PC-9 (cell line): ENCODE measurements at regions not wholly inside any gene's neighbourhood (a gene's known extent, or its start where the extent isn't known, plus 50 kb on each side); places are given as distances from the start of the nearest gene placed in this dataset.

Experiments used
- CTCF ChIP-seq: fragments of 200-600 bp; sonication (generic); conservative IDR thresholded peaks from 2 replicates; pipeline ENCODE4 v1.6.1; 2017; ENCODE audit warnings: mixed run types, antibody characterized with exemption, mild to moderate bottlenecking, moderate library complexity
- EZH2 ChIP-seq: fragments of 200-600 bp; sonication (generic); IDR thresholded peaks from 2 replicates; pipeline ENCODE4 v1.8.0; 2017; ENCODE audit warnings: antibody characterized with exemption, low read depth

GRCh38 chr16:86709902-86710601 lies 131.7 kb downstream of the FOXL1 start:
- no peak for TF ChIP-seq EZH2
- TF ChIP-seq CTCF = no peak
